Daoy (cell line): ENCODE measurements at regions not wholly inside any gene's neighbourhood (a gene's known extent, or its start where the extent isn't known, plus 50 kb on each side); places are given as distances from the start of the nearest gene placed in this dataset.
A peak's percentile ranks its signal among the peaks of the same experiment; 100 is the strongest.

Source experiments
- DNase-seq: peaks from one replicate; pipeline ENCODE4 v3.0.0-alpha.2; 2015; ENCODE audit warnings: low read depth

DNA sequence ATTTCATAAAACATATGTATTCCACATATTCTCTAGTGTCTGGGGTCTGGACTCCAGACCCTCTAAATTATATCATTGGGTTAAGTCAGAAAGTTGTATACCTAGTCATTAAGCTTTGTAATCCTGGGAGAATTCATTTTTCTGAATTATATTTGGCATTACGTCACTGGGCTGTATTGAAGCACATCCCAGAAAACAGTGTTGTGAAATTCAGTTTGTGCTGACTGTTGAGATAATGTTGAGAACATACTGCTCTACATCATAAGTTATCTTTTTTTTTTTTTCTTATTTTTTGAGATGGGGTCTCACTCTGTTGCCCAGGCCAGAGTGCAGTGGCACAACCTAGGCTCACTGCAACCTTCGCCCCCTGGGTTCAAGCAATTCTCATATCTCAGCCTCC lies 153.1 kb upstream of the STT3B start:
- no peak for DNase-seq

- no peak for DNase-seq
These were observed 149.9 kb upstream of the STT3B start for GRCh38 chr3:31382856-31383255.

DNA sequence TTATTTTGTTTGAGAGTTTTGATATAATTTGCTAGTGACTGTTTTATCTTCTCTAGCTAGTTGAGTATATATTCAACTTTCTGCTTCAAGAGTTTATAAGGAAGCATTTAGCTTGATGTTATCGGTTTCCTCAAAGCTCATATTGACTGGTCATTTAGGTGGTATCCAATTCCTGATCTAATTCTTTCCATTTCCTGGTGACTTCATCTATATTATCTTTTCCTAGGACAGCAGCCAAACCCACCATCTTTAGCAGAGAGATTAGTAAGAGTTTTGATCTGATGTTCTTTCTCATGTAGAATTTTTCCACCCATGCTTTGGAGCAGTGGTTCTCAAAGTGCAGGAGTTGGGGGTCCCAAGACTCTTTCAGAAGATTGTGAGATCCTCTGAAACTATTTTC lies 148.6 kb upstream of the STT3B start:
- peak; percentile 6 for DNase-seq

- DNase-seq, result no peak
These were observed 142.8 kb upstream of the STT3B start for GRCh38 chr3:31389939-31390338.

DNA sequence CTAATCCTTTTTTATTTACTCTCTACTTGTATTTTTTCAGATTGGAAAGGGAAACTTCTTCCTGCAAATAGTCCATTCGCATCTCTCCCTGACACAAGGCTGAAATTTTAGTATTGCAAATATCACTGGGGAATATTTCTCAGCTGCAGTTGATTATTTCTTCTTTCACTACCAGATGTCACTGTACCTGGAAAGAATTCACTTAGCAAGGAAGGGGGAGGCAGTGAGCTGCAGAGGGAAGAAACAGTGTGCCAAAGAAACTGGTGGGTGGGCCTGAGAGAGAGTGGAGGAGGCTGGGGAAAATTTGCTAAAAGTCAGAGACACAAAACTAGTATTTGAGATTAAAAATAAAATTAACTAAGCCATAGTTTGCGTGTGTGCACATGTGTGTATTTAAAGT lies 142.3 kb upstream of the STT3B start:
- no peak for DNase-seq

DNA sequence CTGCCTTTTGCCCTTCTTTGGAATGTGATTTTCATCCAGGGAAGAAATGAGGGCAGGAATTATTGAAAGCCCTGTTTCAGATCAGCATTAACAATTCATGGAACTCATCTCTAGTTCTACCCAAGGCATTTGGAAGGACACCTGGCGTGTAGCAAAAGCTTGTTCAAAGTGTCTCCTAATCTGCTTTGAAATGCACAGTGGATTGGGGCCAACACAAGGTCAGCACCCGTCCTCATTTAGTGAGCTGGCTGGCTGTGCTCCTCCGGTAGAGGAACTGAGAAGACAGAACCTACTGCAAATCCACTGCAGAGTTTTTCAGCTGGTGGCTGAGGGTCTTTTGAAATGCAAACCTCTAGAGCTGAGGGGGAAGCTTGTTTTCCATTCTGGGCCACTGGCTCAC lies 141.6 kb upstream of the STT3B start:
- DNase-seq, result no peak

GRCh38 chr3:31392568-31392967 lies 140.2 kb upstream of the STT3B start:
- DNase-seq, result no peak

DNA sequence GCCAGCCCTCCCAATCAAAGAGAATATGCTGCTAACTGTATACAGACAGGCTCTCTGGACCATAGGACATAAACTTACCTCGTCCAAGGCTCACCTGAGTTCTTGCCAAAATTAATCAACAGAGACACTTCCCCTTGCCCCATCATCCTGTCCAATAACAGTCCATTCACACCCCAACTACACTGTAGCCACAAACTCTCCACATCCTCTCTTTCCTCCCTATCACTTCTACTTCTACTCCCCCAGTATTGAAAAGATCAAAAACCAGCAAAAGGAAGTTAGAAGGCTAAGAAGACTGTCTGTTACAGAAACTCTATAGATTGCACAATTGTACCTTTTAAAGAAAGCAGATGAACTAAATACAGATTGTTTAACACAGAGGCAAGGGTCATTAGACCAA lies 133.5 kb upstream of the STT3B start:
- no peak for DNase-seq

- DNase-seq, result no peak
These were observed 130.6 kb upstream of the STT3B start for GRCh38 chr3:31402117-31402516.

GRCh38 chr3:31403197-31403596 lies 129.5 kb upstream of the STT3B start:
- DNase-seq, result no peak

DNA sequence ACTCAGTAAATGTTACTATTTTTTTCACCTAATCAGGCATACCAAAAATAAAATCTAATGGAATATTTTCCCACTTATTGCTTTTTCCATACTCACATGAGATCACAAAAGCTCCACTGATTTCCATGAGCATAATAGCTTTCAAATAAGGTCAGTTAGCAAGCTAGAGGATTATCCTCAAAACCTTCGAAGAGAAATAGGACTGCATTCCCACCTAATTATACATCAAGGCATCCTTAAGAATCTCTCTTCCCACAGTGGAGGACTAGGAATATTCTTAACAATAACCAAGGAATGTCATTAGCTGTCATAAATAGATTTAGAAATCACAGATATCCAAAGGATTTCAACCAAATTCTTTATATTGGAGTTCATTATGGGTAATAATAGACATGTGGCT lies 127.9 kb upstream of the STT3B start:
- no peak for DNase-seq

DNA sequence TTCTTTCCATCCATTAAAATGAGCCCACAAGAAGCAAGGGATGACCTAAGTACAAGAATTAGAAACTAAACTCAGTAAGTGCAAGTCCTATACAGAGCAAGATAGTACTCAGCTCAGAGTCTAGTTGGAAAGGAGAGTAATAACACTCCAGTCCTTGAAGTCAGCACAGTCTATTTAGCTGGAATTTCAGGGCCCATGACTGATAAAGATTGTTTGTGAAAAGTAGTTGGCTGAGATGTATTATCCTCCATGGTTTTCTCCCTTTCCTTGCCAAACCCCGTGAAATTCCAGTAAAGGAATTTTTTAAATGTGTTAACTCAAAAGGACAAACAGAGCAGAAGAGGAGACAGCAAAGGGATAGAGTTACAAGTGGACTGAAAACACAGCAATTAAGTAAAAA lies 127.2 kb upstream of the STT3B start:
- no peak for DNase-seq

- DNase-seq, result no peak
These were observed 125.8 kb upstream of the STT3B start for GRCh38 chr3:31406896-31407295.

GRCh38 chr3:31407665-31408064 lies 125.1 kb upstream of the STT3B start:
- DNase-seq, result no peak

- no peak for DNase-seq
These were observed 124.0 kb upstream of the STT3B start for GRCh38 chr3:31408720-31409119.

DNA sequence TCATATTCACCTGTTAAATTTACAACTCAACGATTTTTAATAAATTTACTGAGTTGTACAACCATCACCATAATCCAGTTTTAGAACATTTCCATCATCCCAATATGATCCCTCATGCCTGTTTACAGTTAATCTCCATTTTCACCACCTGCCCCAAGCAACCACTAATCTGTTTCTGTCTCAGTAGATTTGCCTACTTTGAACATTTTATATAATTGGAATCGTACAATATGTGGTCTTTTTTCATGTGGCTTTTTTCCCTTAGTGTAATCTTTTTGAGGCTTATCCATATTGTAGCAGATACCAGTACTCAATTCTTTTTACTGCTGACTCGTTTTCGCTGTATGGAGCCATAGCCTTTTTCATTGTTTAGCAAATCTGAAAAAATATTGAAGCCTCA lies 123.3 kb upstream of the STT3B start:
- no peak for DNase-seq

DNA sequence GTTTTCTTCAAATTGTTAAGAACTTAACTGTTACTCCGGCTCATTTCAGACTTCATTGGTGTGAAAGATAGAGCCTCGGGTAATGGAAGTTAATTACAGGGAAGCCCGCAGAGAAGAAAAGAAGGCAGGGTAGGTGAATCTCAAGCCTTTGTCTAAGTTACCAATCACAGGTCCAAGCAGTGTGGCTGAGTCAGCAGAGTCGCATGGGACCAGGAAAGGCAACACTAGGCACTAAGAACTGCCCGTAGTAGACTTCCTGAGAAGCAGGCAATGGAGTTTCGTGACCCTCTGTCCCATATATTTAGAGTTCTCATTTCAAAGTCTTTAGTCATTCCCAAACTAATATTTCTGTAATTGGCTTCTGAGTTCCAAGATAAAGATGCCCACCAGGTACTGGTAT lies 122.9 kb upstream of the STT3B start:
- DNase-seq, result peak; percentile 6

- DNase-seq, result no peak
These were observed 122.3 kb upstream of the STT3B start for GRCh38 chr3:31410411-31410810.

GRCh38 chr3:31412832-31413231 lies 119.9 kb upstream of the STT3B start:
- peak; percentile 21 for DNase-seq

GRCh38 chr3:31413515-31413914 lies 119.2 kb upstream of the STT3B start:
- no peak for DNase-seq

DNA sequence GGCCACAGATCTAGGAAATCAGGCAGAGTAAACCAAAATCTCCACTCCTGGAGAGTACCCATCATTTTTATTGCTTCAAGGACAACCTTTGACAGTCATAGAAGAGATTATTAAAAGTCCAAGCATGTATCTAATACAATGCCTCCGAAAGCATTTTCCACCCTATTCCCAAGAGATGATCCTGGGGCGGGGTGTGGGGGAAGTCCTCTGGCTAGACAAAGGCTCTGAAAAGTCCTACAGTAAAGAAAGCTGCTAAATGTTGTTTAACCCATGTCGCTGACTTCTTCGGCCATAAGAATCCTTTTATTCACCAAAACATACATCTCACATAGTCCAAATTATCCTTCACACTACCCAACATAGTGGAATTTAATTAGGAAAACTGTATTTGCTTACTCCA lies 115.7 kb upstream of the STT3B start:
- no peak for DNase-seq

- DNase-seq, result no peak
These were observed 115.2 kb upstream of the STT3B start for GRCh38 chr3:31417486-31417885.

DNA sequence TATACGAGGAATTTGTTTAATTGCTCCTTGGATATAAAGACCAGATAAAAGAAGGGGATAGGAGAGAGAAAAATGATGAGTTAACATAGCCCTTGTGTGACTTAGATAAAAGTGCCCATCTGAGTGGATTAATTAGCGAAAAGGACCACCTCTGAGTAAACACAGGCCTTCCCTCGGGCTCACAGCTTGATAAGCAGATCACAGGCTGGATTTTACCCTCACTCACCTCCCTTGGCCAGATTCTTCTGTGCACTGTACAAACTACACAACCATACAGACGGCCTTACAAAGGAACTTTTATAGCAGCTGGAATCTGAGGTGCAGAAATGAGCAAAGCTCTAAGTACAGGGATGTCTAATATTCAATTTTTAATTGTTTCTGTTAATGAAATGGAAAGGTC lies 112.4 kb upstream of the STT3B start:
- no peak for DNase-seq

DNA sequence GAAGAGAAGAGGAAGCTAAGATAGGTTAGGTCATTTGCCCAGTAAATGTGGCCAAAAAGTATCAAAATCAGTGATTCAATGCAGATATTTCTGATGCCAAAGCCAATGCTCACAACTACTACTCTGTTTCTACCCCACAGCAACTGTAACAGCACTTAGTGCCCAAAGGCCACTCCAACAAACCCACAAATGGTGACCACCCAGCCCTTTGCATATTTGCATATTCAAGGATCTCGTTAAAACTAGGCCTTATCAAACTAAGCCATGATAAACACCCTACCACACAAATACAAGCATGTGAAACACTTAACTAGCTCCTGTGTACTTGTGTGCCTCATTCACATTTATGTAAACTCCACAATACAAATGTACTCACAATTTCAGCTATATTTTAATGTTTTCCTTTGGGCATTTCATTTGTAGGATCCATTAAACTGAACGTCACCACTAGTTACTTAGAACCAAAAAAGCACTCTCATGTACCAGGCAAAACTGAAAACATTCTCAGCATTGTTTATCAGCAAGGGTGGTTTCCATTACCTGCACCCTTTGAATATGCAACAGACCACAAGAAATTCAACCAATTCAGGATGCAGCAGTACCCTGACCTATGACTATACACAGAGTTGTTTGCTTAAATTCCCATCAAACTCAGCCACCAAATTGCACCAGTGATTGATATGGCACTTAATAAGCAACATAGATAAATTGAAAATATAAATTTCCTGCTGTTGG lies 111.2 kb upstream of the STT3B start:
- DNase-seq, result no peak
